Heart left ventricle (tissue), 13 donors: ENCODE measurements at regions not wholly inside any gene's neighbourhood (a gene's known extent, or its start where the extent isn't known, plus 50 kb on each side); places are given as distances from the start of the nearest gene placed in this dataset.

Experiments used
- CTCF ChIP-seq, 12 donors: fragments of 200-600 bp; sonication (generic) in 4 of 12; IDR thresholded peaks; one replicate each; pipeline versions ENCODE4 v1.5.0 to v1.8.0; 2018 to 2022; ENCODE audit warnings: antibody characterized with exemption in 12 of 12, mild to moderate bottlenecking in 5 of 12
- POLR2A ChIP-seq, 2 donors: fragments of 450-650 bp; IDR thresholded peaks; one replicate each; pipeline ENCODE4 v1.6.1; 2017; ENCODE audit warnings: antibody characterized with exemption in 2 of 2, mild to moderate bottlenecking in 2 of 2, moderate library complexity in 2 of 2
- donor health status: ischemic (EF 13 %, LVEDD 7.1; RV severe dilation, severe dysfunction).
- donor health status: DM: no; HTN: yes; CAD: no.
- donor health status: DM: no; HTN: no; CAD: no.
- donor health status: ischemic (EF 25% LVEDD 6.9; RV normal size, moderate dysfunction).
- donor health status: ischemic (EF 25% LVEDD 5.7; RV mildly dilated, moderate dysfunction).
- donor health status: ischemic (EF 35%, LVEDD 5.7; RV mildly dilated, moderate dysfunction).
- donor health status: nonischemic (EF 11% LVEDD 7.7; RV severe dilation, severe dysfunction).
- donor health status: DM: yes; HTN: yes; CAD: no.
- donor health status: PGD.
- donor health status: ischemic (EF 29% LVEDD 5.4; RV normal size, mild dysfunction).
- donor health status: nonischemic (EF 23%, LVEDD 6.1; RV moderate dilation, normal function).

DNA sequence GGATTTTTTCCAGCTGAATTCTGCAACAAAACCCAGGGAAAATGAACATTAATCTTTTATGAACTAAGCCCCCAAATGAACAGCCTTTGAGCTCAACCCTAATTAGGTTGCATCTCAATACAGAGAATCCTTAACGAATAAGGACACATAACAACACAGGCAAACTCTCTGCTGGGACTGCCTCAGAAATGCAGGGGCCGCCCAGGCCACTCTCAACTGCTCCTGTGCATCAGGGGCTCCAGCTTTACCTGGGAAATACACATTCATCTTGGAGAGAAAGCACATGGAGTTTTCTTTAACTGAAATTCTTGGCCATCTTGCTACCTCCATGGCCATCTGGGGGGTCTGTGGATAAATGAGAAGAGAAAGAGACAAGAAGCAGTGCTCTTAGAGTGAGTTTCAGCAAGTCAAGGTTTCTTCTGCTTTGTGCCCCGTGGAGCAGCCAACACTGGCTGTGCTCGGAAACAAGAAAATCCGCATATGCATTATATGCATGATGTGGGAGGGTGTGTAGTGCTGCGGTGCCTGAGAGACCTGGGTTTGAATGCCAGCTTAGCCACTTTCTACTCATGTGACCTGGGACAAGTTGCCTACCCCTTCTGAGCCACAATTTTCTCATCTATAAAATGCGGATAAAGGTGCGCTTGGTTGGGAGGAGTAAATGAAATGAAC, 81.9 kb upstream of the RCN1 start:
- TF ChIP-seq CTCF (IDR thresholded peaks at IDR 0.05) (no peak), POLR2A (IDR thresholded peaks at IDR 0.05) (no peak)
